Tibial nerve (tissue), 4 donors: ENCODE measurements at regions not wholly inside any gene's neighbourhood (a gene's known extent, or its start where the extent isn't known, plus 50 kb on each side); places are given as distances from the start of the nearest gene placed in this dataset.

Experiments
- DNase-seq, 2 donors: peaks; one replicate each; pipeline ENCODE4 v3.0.0-alpha.2; 2019; ENCODE audit warnings: low spot score in 2 of 2
- H3K27ac ChIP-seq, 4 donors: fragments of 200-600 bp; sonication (generic) in 3 of 4; one replicate each; pipeline ENCODE4 v1.5.1; 2017 to 2019; ENCODE audit warnings: mild to moderate bottlenecking in 1 of 4
- H3K27me3 ChIP-seq, 2 donors: fragments of 200-600 bp; sonication (generic) in 1 of 2; one replicate each; pipeline versions ENCODE4 v1.5.1 to v1.6.0; 2017 to 2019
- H3K36me3 ChIP-seq, 3 donors: fragments of 200-600 bp; sonication (generic); one replicate each; pipeline ENCODE4 v1.5.1; 2018 to 2019
- H3K4me1 ChIP-seq, 4 donors: fragments of 200-600 bp; sonication (generic) in 3 of 4; one replicate each; pipeline ENCODE4 v1.5.1; 2017 to 2019
- H3K4me3 ChIP-seq, 4 donors: fragments of 200-600 bp; sonication (generic) in 3 of 4; one replicate each; pipeline ENCODE4 v1.5.1; 2017 to 2019; ENCODE audit warnings: mild to moderate bottlenecking in 1 of 4, moderate library complexity in 1 of 4
- H3K9me3 ChIP-seq, 4 donors: fragments of 200-600 bp; sonication (generic) in 3 of 4; one replicate each; pipeline ENCODE4 v1.5.1; 2017 to 2019
- CTCF ChIP-seq, 5 experiments: fragments of 200-600 bp in 3 of 5; fragments of 450-650 bp in 2 of 5; sonication (generic) in 3 of 5; IDR thresholded peaks; one replicate each; pipeline ENCODE4 v1.5.1; 2016 to 2019; ENCODE audit warnings: antibody characterized with exemption in 5 of 5, mild to moderate bottlenecking in 3 of 5, moderate library complexity in 2 of 5
- EP300 ChIP-seq, 2 donors: sonication (generic); formaldehyde crosslinking; IDR thresholded peaks; one replicate each; pipeline ENCODE4 v1.6.1; 2017; ENCODE audit warnings: antibody characterized with exemption in 2 of 2, mild to moderate bottlenecking in 1 of 2
- POLR2A ChIP-seq, 2 donors: fragments of 450-650 bp; IDR thresholded peaks; one replicate each; pipeline ENCODE4 v1.6.1; 2017; ENCODE audit warnings: antibody characterized with exemption in 2 of 2, mild to moderate bottlenecking in 2 of 2, moderate library complexity in 2 of 2
- WGBS, 2 donors: methylation state at CpG; one replicate each; pipeline ENCODE4 v1.1.5; 2018; 5-methylcytosine and 5-hydroxymethylcytosine counted together

- no peaks in the 10 kb centered on the region for H3K27me3 ChIP-seq
- no peaks in the 10 kb centered on the region for H3K4me1 ChIP-seq
- H3K36me3 ChIP-seq = no peaks in the 10 kb centered on the region
- no peak for DNase-seq
- no peak overlapping the region for H3K27ac ChIP-seq
- WGBS, 2 donors = 95 to 97% methylated on average over 2 of the region's 2 CpGs
- H3K9me3 ChIP-seq = peaks cover 0 to 16% (median 0%) of the 10 kb centered on the region in 4 donors
- TF ChIP-seq CTCF (IDR thresholded peaks at IDR 0.05) (no peak), POLR2A (IDR thresholded peaks at IDR 0.05) (no peak), EP300 (IDR thresholded peaks at IDR 0.05) (no peak)
- H3K4me3 ChIP-seq = no peak overlapping the region
These were observed 86.7 kb upstream of the STARD4 start for GRCh38 chr5:111598996-111599395.

- TF ChIP-seq EP300 (IDR thresholded peaks at IDR 0.05) (no peak), POLR2A (IDR thresholded peaks at IDR 0.05) (no peak), CTCF (IDR thresholded peaks at IDR 0.05) (no peak)
- peaks cover 0 to 16% (median 0%) of the 10 kb centered on the region in 4 donors for H3K9me3 ChIP-seq
- WGBS, 2 donors = 88 to 96% methylated on average over 2 of the region's 2 CpGs
- H3K4me1 ChIP-seq = no peaks in the 10 kb centered on the region
- H3K27me3 ChIP-seq = no peaks in the 10 kb centered on the region
- no peak for DNase-seq
- no peaks in the 10 kb centered on the region for H3K36me3 ChIP-seq
- H3K27ac ChIP-seq = no peak overlapping the region
- H3K4me3 ChIP-seq = no peak overlapping the region
These were observed 85.2 kb upstream of the STARD4 start for GRCh38 chr5:111597491-111597890.

- Histone ChIP-seq H3K4me3 (no peak overlapping the region), H3K27me3 (no peaks in the 10 kb centered on the region), H3K4me1 (no peaks in the 10 kb centered on the region), H3K9me3 (peaks cover 0 to 16% (median 0%) of the 10 kb centered on the region in 4 donors), H3K27ac (no peak overlapping the region), H3K36me3 (no peaks in the 10 kb centered on the region)
- no peak for DNase-seq
- TF ChIP-seq EP300 (IDR thresholded peaks at IDR 0.05) (no peak), CTCF (IDR thresholded peaks at IDR 0.05) (no peak), POLR2A (IDR thresholded peaks at IDR 0.05) (no peak)
- 95% methylated on average over 3 to 5 of the region's 5 CpGs for WGBS, 2 donors
These were observed 84.4 kb upstream of the STARD4 start for GRCh38 chr5:111596705-111597104.

GRCh38 chr5:111595425-111595824 lies 83.1 kb upstream of the STARD4 start:
- DNase-seq = no peak
- 87 to 93% methylated on average over 3 of the region's 4 CpGs for WGBS, 2 donors
- H3K27me3 ChIP-seq = no peaks in the 10 kb centered on the region
- no peaks in the 10 kb centered on the region for H3K4me1 ChIP-seq
- peaks cover 0 to 16% (median 0%) of the 10 kb centered on the region in 4 donors for H3K9me3 ChIP-seq
- H3K27ac ChIP-seq = no peak overlapping the region
- no peak overlapping the region for H3K4me3 ChIP-seq
- TF ChIP-seq POLR2A (IDR thresholded peaks at IDR 0.05) = no peak
- TF ChIP-seq CTCF (IDR thresholded peaks at IDR 0.05) = no peak
- TF ChIP-seq EP300 (IDR thresholded peaks at IDR 0.05) = no peak
- no peaks in the 10 kb centered on the region for H3K36me3 ChIP-seq

GRCh38 chr5:111589316-111589715 lies 77.0 kb upstream of the STARD4 start:
- Histone ChIP-seq H3K27me3 (no peaks in the 10 kb centered on the region), H3K27ac (no peak overlapping the region), H3K4me3 (no peak overlapping the region), H3K9me3 (no peaks in the 10 kb centered on the region), H3K36me3 (no peaks in the 10 kb centered on the region), H3K4me1 (no peaks in the 10 kb centered on the region)
- TF ChIP-seq EP300 (IDR thresholded peaks at IDR 0.05) = no peak
- TF ChIP-seq CTCF (IDR thresholded peaks at IDR 0.05) = no peak
- no peak for TF ChIP-seq POLR2A (IDR thresholded peaks at IDR 0.05)
- WGBS, 2 donors = 87 to 90% methylated on average over 1 of the region's 1 CpG
- no peak for DNase-seq
